ENCODE measurements at regions not wholly inside any gene's neighbourhood (a gene's known extent, or its start where the extent isn't known, plus 50 kb on each side); places are given as distances from the start of the nearest gene placed in this dataset.
A peak's percentile ranks its signal among the peaks of the same experiment; 100 is the strongest.

- H3K4me3 Mint-ChIP-seq, result no peak overlapping the region
- peaks cover 69% of the 10 kb centered on the region for H3K4me1 Mint-ChIP-seq
- no peak for DNase-seq (ENCODE audit: low read depth, low spot score)
- peaks cover 6% of the 10 kb centered on the region for H3K36me3 Mint-ChIP-seq (ENCODE audit: low read depth)
- no peak for TF ChIP-seq CTCF (conservative IDR thresholded peaks at IDR 0.05)
- peaks cover 3% of the 10 kb centered on the region for H3K9me3 Mint-ChIP-seq
- no peaks in the 10 kb centered on the region for H3K27me3 Mint-ChIP-seq (ENCODE audit: low read depth)
- H3K27ac Mint-ChIP-seq (ENCODE audit: unreplicated experiment), result peak overlapping the region; percentile 13
These were observed 154.6 kb upstream of the ZNF608 start for GRCh38 chr5:124901081-124901480.

GRCh38 chr5:124902097-124902821 lies 155.8 kb upstream of the ZNF608 start:
- peak overlapping the region; percentile 46 for H3K4me3 Mint-ChIP-seq
- H3K9me3 Mint-ChIP-seq, result no peaks in the 10 kb centered on the region
- TF ChIP-seq CTCF (conservative IDR thresholded peaks at IDR 0.05), result no peak
- peaks cover 2% of the 10 kb centered on the region for H3K36me3 Mint-ChIP-seq (ENCODE audit: low read depth)
- peaks cover 73% of the 10 kb centered on the region for H3K4me1 Mint-ChIP-seq
- no peak for DNase-seq (ENCODE audit: low read depth, low spot score)
- H3K27me3 Mint-ChIP-seq (ENCODE audit: low read depth), result no peaks in the 10 kb centered on the region
- peak overlapping the region; percentile 60 for H3K27ac Mint-ChIP-seq (ENCODE audit: unreplicated experiment)

GRCh38 chr5:124905256-124906130 lies 159.1 kb upstream of the ZNF608 start:
- Mint-ChIP-seq H3K36me3 (ENCODE audit: low read depth) (no peaks in the 10 kb centered on the region), H3K4me1 (peaks cover 92% of the 10 kb centered on the region), H3K27me3 (ENCODE audit: low read depth) (no peaks in the 10 kb centered on the region), H3K9me3 (no peaks in the 10 kb centered on the region), H3K27ac (ENCODE audit: unreplicated experiment) (peak overlapping the region; percentile 69), H3K4me3 (peak overlapping the region; percentile 33)
- no peak for TF ChIP-seq CTCF (conservative IDR thresholded peaks at IDR 0.05)
- DNase-seq (ENCODE audit: low read depth, low spot score), result no peak

- peak; percentile 28 for DNase-seq (ENCODE audit: low read depth, low spot score)
- no peaks in the 10 kb centered on the region for H3K27me3 Mint-ChIP-seq (ENCODE audit: low read depth)
- H3K4me3 Mint-ChIP-seq, result peak overlapping the region; percentile 67
- H3K4me1 Mint-ChIP-seq, result peaks cover 92% of the 10 kb centered on the region
- no peaks in the 10 kb centered on the region for H3K9me3 Mint-ChIP-seq
- no peak for TF ChIP-seq CTCF (conservative IDR thresholded peaks at IDR 0.05)
- H3K36me3 Mint-ChIP-seq (ENCODE audit: low read depth), result no peaks in the 10 kb centered on the region
- peak overlapping the region; percentile 69 for H3K27ac Mint-ChIP-seq (ENCODE audit: unreplicated experiment)
These were observed 160.1 kb upstream of the ZNF608 start for GRCh38 chr5:124906339-124907097.

GRCh38 chr5:124907098-124907644 lies 160.7 kb upstream of the ZNF608 start:
- TF ChIP-seq CTCF (conservative IDR thresholded peaks at IDR 0.05), result no peak
- Mint-ChIP-seq H3K27me3 (ENCODE audit: low read depth) (no peaks in the 10 kb centered on the region), H3K36me3 (ENCODE audit: low read depth) (no peaks in the 10 kb centered on the region), H3K4me3 (peak overlapping the region; percentile 67), H3K4me1 (peaks cover 90% of the 10 kb centered on the region), H3K9me3 (no peaks in the 10 kb centered on the region), H3K27ac (ENCODE audit: unreplicated experiment) (peak overlapping the region; percentile 69)
- DNase-seq (ENCODE audit: low read depth, low spot score), result no peak

All from neural crest cell (in vitro differentiated cells).